ENCODE measurements at regions not wholly inside any gene's neighbourhood (a gene's known extent, or its start where the extent isn't known, plus 50 kb on each side); places are given as distances from the start of the nearest gene placed in this dataset.

DNA sequence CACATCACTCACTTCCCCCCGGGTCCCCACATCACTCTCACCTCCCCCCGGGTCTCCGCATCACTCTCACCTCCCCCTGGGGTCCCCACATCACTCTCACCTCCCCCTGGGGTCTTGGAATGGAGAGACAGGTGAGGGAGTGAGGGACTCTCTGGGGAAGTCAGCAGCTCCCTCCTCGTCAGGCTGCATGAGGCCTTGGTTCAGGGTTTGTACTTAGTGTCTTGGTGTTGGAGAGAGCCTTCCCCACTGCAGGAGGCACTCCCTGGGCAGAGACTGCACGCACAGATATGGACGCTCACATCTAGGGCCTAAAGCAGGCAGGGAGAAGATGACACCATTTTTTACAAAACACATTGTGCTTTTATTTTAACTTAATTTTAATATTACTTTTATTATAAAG lies 56.5 kb upstream of the IRX4 start:
- no peak for DNase-seq (ENCODE audit: low read depth in 4 of 4, low spot score in 2 of 4)

GRCh38 chr5:1938310-1939000 lies 55.7 kb upstream of the IRX4 start:
- no peak for DNase-seq (ENCODE audit: low read depth in 4 of 4, low spot score in 2 of 4)

DNA sequence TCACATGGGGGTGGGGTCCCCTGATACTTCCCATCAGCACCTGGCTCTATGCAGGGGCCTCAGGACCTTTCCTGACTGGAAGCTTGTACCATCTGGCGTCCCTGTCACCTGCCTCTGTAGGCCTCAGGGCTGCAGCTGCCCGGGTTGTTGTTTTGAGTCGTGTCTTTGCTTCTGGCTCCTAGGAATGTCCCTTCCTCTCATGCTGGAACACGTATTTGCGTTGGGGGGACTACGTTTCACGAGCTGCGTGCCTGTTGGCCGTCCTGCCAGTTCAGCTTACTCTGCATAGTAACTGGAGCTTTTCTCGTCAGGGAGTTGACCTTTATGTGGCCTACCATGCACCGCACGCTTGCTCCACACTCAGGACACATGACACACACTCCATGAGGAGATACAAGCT lies 54.9 kb upstream of the IRX4 start:
- DNase-seq (ENCODE audit: low read depth in 4 of 4, low spot score in 2 of 4) = no peak

DNA sequence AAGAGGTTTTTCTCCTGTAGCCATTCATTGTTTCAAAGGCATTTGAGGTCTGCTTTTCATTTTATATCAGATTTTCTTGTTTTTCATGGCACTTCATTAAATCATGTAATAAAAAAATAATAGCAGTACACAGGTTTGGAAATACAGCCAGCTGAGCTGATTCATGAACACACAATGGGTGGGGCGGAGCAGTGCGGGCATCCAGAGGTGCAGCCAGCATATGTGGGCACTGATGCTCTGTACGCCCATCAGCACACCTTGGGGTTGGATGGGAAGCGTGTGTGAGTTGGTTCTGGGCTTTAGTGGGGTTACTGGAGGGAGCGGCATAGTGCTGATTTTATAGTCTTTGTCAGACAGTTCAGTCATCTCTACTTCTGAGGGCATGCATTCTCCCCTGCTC lies 54.2 kb upstream of the IRX4 start:
- no peak for DNase-seq (ENCODE audit: low read depth in 4 of 4, low spot score in 2 of 4)

- DNase-seq (ENCODE audit: low read depth in 4 of 4, low spot score in 2 of 4) = no peak
These were observed 53.7 kb upstream of the IRX4 start for GRCh38 chr5:1936413-1936812.

DNA sequence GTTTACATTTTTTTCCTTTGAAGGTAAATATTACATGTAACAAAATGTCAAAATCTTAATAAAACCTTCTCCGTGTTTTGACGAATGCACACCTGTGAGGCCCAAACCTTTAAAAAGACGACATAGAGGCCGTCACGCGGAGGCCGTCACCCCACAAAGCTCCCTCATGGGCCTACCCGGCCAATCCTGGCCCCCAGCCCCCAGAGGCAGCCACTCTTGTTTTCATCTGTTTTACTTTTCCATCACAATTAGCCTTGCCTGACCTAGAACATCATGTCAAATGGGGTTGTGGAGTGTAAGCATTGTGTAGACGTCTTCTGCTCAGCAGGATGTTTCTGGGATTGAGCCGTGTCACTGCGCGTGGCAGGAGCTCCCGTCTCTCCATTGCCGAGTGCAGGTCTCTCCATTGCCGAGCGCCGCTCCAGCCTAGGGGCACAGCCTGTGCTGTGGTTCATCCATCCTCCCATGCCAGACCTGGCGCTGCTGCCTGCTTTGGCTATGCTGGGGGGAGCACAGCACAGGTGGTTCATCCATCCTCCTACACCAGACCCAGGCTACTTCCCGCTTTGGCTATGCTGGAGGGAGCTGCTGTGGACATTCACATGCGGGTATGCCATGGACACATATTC lies 52.2 kb upstream of the IRX4 start:
- no peak for DNase-seq (ENCODE audit: low read depth in 4 of 4, low spot score in 2 of 4)

GRCh38 chr5:1934056-1934394 lies 51.3 kb upstream of the IRX4 start:
- no peak for DNase-seq (ENCODE audit: low read depth in 4 of 4, low spot score in 2 of 4)

- no peak for DNase-seq (ENCODE audit: low read depth in 4 of 4, low spot score in 2 of 4)
These were observed 50.8 kb upstream of the IRX4 start for GRCh38 chr5:1933364-1934055.

Measured in left renal cortex interstitium (tissue), 4 donors.